GM21529 (cell line): ENCODE measurements at regions not wholly inside any gene's neighbourhood (a gene's known extent, or its start where the extent isn't known, plus 50 kb on each side); places are given as distances from the start of the nearest gene placed in this dataset.
"Not testable (repeated sequence)": the region's sequence is repeated elsewhere in the genome, so short reads cannot be mapped to it uniquely, and the experiment has no call there.

Experiments used
- ATAC-seq: cut with Tn5 transposase; IDR thresholded peaks from one replicate; pipeline ENCODE4 v1.9.1; 2021; ENCODE audit not compliant: unreplicated experiment

DNA sequence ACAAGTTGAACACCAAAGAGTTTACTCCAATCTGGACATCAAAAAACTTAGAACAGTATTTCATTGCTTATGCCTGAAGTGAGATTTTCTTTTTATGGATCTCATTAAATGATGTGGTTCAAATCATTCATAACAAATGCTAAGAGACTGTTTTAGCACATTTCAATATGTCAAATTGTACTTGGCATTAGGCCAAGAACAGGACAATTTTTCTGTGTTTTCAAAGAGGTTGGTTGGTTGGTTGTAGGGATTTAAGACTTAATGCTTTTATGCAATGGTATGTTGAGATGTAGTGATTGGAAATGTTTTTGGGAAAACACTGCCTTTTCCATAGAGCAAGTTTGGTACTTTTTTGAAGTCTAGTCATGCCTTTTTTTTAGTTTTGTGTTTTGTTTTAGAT, 510.4 kb downstream of the ZNF674 start:
- ATAC-seq, result no peak

DNA sequence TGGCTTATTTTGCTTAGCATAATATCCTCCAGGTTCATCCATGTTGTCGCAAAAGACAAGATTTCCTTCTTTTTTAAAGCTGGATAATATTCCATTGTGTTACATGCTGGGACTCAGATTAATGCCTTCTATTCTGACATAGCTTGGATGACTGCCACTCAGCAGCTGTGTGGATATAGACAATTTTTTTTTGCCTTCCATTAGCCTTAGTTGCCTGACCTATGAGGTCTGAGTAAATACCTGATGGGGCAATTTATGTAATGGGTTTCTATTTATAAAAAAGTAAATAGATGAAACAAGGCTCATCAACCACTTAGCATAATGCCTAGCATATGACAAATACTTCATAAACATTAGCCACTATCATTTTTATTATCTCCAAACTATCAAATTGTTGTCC, 515.4 kb downstream of the ZNF674 start:
- no peak for ATAC-seq

GRCh38 chrX:46016296-46016695, 528.9 kb downstream of the ZNF674 start:
- ATAC-seq, result no peak

DNA sequence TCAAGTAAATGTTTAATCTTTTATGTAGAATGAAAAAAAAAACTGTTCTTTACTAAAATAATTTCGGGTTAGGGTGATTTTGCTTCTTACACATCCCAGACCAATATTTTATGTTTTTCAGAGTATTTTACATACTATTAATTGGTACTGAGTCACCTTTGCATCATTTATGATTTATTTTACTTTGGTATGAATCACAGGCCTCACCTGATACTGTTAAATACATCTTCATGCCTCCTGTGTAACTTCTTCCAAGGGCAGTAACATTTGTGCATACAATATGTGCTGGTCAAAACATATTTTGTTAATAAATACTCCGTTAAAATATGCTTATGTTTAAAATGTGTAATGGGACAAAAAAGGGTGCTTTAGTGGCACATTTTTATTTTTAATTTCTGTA, 529.6 kb downstream of the ZNF674 start:
- no peak for ATAC-seq

DNA sequence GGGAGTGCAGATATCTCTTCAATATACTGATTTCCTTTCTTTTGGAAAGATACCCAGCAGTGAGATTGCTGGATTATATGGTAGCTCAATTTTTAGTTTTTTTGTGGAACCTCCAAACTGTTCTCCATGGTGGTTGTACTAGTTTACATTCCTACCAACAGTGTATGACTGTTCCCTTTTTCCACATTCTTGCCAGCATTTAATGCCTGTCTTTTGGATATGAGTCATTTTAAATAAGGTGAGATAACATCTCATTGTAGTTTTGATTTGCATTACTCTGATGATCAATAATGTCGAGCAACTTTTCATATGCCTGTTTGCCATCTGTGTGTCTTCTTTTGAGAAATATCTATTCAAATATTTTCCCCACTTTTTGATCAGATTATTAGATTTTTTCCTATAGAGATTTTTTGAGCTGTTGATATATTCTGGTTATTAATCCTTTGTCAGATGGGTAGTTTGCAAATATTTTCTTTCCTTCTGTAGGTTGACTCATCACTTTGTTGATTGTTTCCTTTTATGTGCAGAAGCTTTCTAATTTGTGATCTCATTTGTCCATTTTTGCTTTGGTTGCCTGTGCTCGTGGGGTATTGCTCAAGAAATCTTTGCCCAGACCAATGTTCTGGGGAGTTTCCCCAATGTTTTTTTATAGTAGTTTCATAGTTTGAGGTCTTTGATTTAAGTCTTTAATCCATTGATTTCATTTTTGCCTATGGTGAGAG, 552.7 kb downstream of the ZNF674 start:
- no peak for ATAC-seq

GRCh38 chrX:45986971-45987370, 558.2 kb downstream of the ZNF674 start:
- ATAC-seq, result no peak

DNA sequence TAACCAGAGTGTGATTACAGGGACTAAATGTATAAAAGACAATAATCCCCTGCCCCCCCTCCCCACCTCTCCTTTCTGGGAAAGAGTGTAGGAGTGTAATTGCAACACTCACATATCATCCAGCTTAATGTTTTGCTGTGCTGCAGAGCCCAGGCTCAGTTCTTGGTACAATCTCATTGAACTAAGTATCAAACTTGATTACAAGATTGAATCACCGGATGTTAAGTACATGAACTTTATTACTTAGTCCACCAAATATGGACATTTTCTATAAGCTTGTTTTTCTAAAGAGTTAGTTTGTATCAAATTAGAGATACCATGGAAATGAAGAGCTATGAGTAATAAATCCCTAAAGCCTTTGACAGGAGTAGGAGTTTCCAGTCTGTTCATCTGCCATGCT, 559.1 kb downstream of the ZNF674 start:
- ATAC-seq, result no peak

DNA sequence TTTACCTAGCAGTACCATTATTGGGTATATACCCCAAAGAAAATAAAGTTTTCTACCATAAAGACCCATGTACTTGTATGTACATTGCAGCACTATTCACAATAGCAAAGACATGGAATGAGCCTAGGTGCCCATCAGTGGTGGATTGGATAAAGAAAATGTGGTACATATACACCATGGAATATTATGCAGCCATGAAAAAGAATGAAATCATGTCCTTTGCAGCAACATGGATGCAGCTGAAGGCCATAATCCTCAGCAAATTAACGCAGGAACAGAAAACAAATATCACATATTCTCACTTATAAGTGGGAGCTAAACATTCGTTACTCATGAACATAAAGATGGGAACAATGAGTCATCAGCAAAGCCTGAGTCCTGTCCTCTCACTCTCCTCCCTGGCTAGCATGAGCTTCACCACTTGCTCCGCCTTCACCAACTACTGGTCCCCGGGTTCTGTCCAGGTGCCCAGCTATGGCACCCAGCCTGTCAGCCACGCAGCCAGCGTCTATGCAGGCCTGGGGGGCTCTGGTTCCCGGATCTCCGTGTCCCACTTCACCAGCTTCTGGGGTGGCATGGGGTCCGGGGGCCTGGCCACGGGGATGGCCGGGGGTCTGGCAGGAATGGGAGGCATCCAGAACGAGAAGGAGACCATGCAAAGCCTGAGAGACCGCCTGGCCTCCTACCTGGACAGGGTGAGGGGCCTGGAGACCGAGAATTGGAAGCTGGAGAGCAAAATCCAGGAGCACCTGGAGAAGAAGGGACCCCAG, 562.1 kb downstream of the ZNF674 start:
- not testable (repeated sequence) for ATAC-seq

DNA sequence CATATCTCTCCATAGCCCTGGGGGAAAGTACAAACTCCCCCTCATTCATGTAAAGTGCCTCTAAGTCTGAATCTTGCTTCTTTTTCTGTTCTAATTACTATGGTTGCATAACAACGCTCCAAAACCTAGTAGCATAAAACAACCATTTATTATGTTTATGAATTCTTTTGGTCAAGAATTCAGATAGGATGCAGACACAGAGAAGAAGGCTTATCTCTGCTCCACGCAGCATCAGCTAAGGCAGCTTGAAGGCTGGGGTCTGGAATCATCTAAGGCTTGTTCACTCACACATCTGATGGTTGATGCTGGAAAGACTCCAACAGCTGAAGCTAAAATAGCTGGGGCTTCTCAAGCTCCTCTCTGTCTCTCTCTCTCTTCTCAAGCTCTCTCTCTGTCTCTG, 564.5 kb downstream of the ZNF674 start:
- ATAC-seq, result no peak

DNA sequence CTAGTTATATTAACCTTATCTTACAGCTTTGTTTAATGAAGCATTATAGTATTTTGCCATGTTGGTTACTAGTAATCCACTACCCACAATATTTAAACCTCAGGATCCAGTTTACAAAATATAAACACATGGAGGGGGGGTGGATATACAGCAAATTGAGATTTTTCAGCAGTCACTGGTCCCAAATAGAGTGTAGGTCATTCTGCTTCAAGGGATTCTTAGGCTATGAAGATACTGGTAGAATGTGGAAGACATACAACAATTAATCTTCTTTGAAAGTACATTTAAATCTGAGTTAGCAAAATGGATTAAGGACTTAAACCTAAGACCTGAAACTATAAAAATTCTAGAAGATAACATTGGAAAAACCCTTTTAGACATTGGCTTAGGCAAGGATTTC, 569.6 kb downstream of the ZNF674 start:
- ATAC-seq, result no peak

DNA sequence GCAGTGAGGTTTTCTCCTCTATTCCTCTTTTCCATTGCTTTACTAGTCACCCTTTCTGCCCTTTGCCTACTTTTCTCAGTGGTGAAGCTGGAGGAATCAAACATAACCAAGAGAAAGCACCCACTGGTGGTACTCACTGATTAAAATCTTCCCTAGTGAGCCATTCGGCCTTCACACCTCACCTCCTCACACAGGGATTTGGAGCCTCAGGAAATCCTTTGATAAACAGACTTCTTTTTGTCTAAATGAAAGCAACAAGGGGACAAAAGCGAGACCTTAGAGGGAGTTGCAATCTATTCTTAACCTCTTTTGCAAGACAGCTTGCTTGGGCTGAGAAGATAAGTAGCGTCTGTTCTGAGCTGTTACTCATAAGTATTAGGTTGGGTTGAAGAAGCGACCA, 572.6 kb downstream of the ZNF674 start:
- ATAC-seq, result no peak

GRCh38 chrX:45959567-45959966, 585.7 kb downstream of the ZNF674 start:
- ATAC-seq, result no peak

DNA sequence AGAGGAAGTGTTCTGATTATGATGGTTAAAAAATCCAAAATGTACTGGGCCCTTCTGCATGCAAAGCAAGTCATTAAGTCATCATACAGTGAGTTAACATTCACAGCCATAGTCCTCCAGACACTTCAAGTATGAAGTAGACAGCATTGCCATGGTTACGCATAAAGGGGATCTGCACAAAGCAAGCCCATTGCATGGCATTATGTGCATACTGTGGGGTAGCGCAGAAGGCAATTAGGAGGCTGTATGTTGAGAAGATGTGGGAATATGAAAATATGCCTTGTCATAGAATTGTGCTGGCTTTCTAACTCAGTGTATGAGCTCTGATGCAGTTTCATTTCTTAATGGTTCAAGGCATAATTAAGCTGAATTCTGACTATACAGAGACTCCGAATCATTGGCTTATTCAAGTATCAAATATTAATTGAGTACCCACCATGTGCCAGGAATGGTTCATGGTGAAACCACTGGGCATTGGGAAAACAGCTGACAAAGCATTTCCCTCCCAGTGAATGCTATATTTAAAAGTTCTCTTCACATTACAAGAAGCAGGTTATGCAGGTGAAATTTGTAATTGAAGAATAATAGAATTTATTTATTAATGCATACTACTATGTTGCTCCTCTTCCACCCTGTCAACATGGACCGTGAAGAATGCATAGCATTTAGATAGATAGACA, 588.9 kb downstream of the ZNF674 start:
- no peak for ATAC-seq

GRCh38 chrX:45955661-45956060, 589.6 kb downstream of the ZNF674 start:
- ATAC-seq, result no peak

- ATAC-seq, result no peak
Observed at GRCh38 chrX:45954026-45954425, 591.2 kb downstream of the ZNF674 start.

GRCh38 chrX:45952030-45952429, 593.2 kb downstream of the ZNF674 start:
- no peak for ATAC-seq

GRCh38 chrX:45935408-45935807, 609.8 kb downstream of the ZNF674 start:
- ATAC-seq, result no peak

GRCh38 chrX:45912316-45912715, 632.9 kb downstream of the ZNF674 start:
- ATAC-seq, result no peak

- no peak for ATAC-seq
Observed at GRCh38 chrX:45907786-45908185, 637.4 kb downstream of the ZNF674 start.

DNA sequence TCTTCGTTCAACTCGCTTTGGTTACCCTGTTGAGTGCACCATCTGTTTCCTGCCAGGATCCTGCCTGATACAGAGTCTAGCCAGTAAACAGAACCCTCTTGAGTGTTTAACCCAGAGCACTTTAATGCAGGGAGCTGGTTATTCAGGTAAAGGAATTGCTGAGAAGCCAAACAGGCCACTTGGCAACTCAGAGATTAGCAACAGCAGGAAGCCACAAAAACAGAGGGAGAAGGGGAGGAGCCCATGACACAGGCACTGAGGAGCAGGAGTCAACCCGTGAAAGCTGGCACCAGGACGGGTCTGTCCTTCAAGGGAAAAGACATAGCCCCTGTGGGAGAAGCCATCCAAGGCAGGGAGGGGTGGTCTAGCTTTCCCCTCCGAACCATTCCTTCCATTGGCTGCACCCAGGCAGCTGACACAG, 641.4 kb downstream of the ZNF674 start:
- no peak for ATAC-seq

DNA sequence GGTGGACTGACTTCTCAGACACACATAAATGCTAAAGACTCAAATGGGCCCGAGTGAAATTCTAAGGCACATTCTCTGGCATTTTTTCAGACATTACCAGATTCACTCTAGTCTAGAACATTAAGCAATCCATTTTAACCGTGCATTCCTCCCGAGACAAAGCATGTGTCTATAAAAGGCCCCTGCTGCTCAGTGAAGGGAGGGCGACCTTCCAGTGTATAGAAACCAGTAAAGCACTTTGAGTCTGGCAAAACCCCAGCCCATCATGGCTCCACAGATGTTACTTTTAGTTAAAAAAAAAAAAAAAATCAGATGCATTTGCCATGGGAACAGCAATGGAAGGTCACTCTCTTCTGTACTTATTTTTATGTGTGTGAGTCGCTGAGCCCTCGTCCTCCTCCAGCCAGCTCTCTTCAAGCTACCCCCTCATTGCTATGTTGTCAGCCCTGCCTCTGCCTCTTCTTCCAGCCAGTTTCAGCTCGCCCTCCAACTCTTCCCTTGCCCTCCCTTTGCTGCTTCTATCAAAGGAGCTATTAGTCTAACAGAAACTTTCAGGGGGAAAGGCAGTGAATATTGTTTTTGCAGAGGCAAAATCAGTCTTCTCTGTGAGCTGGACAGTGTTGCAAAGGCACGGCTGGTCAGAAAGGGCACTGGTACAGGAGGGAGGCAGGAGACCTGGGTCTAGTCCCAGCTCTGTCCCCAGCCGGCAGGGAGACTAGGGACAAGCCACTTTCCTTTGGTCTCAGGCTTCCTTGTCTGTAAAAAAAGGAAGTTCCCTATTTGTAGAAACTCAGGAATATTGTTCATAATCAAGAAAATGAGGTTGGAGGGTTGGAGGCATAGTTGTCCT, 644.2 kb downstream of the ZNF674 start:
- no peak for ATAC-seq
